Neural cell (in vitro differentiated cells): ENCODE measurements at regions not wholly inside any gene's neighbourhood (a gene's known extent, or its start where the extent isn't known, plus 50 kb on each side); places are given as distances from the start of the nearest gene placed in this dataset.

Experiments used
- CTCF ChIP-seq: fragments of 450-650 bp; IDR thresholded peaks from 2 replicates; pipeline ENCODE4 v1.5.1; 2014; ENCODE audit warnings: antibody characterized with exemption, mild to moderate bottlenecking, moderate library complexity; ENCODE audit not compliant: poor library complexity, severe bottlenecking
- EP300 ChIP-seq: fragments of 450-650 bp; conservative IDR thresholded peaks from 2 replicates; pipeline ENCODE4 v1.6.1; 2014; ENCODE audit warnings: antibody characterized with exemption, mild to moderate bottlenecking, moderate library complexity; ENCODE audit not compliant: poor library complexity, severe bottlenecking
- MXI1 ChIP-seq: fragments of 450-650 bp; conservative IDR thresholded peaks from 2 replicates; pipeline ENCODE4 v1.6.1; 2014; ENCODE audit warnings: antibody characterized with exemption, mild to moderate bottlenecking; ENCODE audit not compliant: poor library complexity, severe bottlenecking
- POLR2AphosphoS5 ChIP-seq: IDR thresholded peaks from 2 replicates; pipeline ENCODE4 v1.6.1; 2012
- REST ChIP-seq: IDR thresholded peaks from 2 replicates; pipeline ENCODE4 v1.6.1; 2012; ENCODE audit warnings: borderline replicate concordance

GRCh38 chr6:154569156-154569862, 58.8 kb upstream of the CNKSR3 start:
- TF ChIP-seq CTCF (no peak), EP300 (no peak), POLR2AphosphoS5 (no peak), REST (no peak), MXI1 (no peak)
